ENCODE measurements at regions not wholly inside any gene's neighbourhood (a gene's known extent, or its start where the extent isn't known, plus 50 kb on each side); places are given as distances from the start of the nearest gene placed in this dataset.

- TF ChIP-seq CTCF (conservative IDR thresholded peaks at IDR 0.05; ENCODE audit: low read length) (no peak), EZH2phosphoT487 (IDR thresholded peaks at IDR 0.05; ENCODE audit: borderline replicate concordance, low read depth, low read length) (no peak)
Measured at GRCh38 chr18:24595561-24596031, 135.2 kb downstream of the HRH4 start.

Data from OCI-LY7 (cell line).